Lower leg skin (tissue), 3 donors: ENCODE measurements at regions not wholly inside any gene's neighbourhood (a gene's known extent, or its start where the extent isn't known, plus 50 kb on each side); places are given as distances from the start of the nearest gene placed in this dataset.

Source experiments
- POLR2A ChIP-seq, 2 donors: fragments of 450-650 bp; IDR thresholded peaks; one replicate each; pipeline ENCODE4 v1.6.1; 2016 to 2017; ENCODE audit warnings: antibody characterized with exemption in 2 of 2, mild to moderate bottlenecking in 1 of 2, moderate library complexity in 1 of 2
- TF ChIP-seq, protein P1 (sequence below), 3 donors: fragments of 450-650 bp; IDR thresholded peaks; one replicate each; pipeline ENCODE4 v1.5.1; 2016; ENCODE audit warnings: antibody characterized with exemption in 3 of 3, mild to moderate bottlenecking in 3 of 3, moderate library complexity in 2 of 3

GRCh38 chr12:127107744-127108143 lies 1159.2 kb upstream of the TMEM132C start:
- TF ChIP-seq, protein P1, sequence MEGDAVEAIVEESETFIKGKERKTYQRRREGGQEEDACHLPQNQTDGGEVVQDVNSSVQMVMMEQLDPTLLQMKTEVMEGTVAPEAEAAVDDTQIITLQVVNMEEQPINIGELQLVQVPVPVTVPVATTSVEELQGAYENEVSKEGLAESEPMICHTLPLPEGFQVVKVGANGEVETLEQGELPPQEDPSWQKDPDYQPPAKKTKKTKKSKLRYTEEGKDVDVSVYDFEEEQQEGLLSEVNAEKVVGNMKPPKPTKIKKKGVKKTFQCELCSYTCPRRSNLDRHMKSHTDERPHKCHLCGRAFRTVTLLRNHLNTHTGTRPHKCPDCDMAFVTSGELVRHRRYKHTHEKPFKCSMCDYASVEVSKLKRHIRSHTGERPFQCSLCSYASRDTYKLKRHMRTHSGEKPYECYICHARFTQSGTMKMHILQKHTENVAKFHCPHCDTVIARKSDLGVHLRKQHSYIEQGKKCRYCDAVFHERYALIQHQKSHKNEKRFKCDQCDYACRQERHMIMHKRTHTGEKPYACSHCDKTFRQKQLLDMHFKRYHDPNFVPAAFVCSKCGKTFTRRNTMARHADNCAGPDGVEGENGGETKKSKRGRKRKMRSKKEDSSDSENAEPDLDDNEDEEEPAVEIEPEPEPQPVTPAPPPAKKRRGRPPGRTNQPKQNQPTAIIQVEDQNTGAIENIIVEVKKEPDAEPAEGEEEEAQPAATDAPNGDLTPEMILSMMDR (IDR thresholded peaks at IDR 0.05) = no peak
- TF ChIP-seq POLR2A (IDR thresholded peaks at IDR 0.05) = no peak
